Left ventricle myocardium superior (tissue), 1 donor: ENCODE measurements at regions not wholly inside any gene's neighbourhood (a gene's known extent, or its start where the extent isn't known, plus 50 kb on each side); places are given as distances from the start of the nearest gene placed in this dataset.
"Not testable (repeated sequence)": the region's sequence is repeated elsewhere in the genome, so short reads cannot be mapped to it uniquely, and the experiment has no call there.

Source experiments
- ATAC-seq: fragments of 200-7000 bp; cut with Tn5 transposase; one replicate; pipeline ENCODE4 v1.9.1; 2020; ENCODE audit warnings: mild to moderate bottlenecking, moderate library complexity
- DNase-seq: peaks from one replicate; pipeline ENCODE4 v3.0.0-alpha.2; 2020
- intact Hi-C: fragments of 100-400 bp; cut with micrococcal nuclease; formaldehyde crosslinking; loops from one replicate; pipeline ENCODE4 v1.11.0; 2022
- donor health status: DM: no; HTN: yes; CAD: no; lungs with severe emphysema.

DNA sequence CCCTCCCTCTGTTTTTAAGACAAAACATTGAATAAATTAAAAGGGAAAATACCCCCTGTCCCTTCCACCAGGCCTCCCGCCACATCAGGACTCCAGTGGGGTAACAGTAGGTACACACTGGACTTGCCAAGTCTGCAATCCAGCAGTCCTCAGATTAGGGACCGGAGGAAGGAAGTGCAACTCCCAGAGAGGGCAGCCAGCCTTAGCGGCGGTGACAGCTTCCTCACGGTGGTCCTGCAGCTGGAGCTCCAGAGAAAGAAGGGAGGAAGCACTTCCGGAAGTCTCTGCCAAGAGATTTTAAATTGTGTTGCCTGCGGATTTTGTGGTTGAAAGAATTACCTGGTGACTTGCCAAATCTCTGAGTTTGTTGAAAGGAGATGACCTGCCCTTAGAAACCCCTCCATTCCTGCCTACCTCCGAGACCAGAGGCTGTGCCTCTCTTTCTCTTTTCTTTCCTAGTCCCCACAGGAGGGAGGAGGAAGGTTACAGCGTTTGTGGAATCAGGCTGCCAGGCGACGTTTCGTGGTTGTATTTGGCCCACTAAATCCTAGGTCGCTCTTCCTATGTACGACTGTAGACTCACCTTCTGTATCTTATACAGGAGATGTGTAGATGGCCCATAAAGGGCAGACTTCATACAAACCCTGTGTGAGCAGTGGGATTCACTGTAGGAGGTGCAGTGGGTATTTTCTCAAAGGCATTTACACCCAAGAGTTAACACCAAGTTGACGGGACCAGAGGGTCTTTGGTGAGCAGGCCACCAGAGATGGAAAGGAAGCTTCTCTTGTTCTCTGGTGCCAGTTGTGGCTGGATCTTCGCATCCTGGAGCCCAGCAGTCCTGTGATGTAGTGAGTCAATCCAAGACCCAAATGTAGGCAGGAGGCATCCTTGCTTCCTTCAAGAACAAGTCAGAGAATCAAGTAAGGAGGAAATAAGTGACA, 77.9 kb downstream of the INSIG1 start:
- intact Hi-C loops = no loop called here
- DNase-seq (peak; percentile 1), ATAC-seq (no peak)

DNA sequence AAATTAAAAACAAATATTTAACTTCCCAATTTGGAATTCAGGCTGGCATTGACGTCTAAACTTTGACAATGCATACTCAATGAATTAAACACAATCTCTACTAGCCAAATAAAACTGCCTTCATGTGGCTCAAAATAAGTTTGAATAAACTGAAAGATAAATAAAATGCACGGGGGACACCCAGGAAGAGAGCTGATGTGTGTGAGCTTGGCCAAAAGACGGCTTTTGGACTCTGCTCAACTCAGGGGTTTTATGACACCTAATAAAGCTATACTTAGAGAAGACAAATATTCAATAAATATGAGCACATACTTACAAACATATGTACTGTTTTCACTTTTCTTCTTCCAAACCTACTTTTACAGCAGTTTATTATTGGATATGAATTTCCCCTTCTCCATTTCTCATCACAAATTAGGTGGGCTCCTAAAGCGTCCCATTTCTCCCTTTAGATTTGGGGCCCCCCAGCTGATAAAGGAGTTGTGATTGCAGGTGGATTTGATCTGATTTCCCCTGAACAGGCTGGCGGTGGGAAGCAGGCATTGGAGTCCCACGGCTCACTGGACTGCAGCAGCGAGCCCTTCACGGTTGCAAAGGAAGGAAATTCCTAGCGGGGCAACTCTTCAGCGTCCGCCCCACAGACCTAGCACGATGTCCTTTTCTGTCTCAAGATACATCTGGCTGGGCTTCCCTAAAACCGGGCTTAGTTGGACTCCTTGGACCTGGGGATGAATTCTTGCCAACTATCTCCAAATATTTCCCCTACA, 79.6 kb downstream of the INSIG1 start:
- intact Hi-C loops = no loop called here
- no peak for ATAC-seq
- DNase-seq = peak; percentile 5

DNA sequence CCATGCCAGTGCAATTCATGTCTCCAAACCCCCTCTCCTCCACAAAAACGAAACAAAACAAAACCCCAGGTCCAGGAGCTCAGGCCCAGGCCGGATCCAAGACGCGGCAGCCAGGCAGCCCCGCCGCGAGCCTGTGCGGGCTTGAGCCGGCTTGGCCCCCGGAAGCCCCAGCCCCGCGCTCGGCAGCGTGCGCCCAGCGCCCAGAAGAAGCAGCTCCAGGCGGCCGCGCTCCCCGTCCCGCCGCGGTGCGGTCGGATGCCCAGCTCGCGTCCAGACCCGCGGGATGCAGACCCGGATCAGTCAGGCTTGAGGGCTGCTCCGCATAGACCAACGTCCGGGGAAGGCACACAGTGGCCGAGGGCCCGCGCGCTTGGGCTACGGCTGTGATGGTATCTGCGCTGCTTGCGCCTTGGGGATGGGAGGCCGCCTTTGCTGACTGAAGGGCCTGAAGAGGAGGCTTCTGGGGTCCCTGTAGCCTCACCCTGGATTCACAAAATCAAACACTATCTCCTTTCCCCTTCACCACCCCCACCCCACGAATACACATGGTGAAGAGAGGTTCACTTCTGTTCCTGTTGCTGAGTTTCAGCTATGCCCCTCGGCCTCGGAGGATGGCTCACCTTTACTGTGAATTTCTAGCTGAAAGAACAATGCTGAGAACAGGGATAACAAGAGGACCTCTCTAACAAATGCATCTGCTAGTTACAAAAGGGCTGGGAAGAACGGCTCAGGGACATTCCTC, 79.9 kb upstream of the EN2 start:
- ATAC-seq (peak; percentile 71), DNase-seq (peak; percentile 45)
- intact Hi-C loops = no loop called here

DNA sequence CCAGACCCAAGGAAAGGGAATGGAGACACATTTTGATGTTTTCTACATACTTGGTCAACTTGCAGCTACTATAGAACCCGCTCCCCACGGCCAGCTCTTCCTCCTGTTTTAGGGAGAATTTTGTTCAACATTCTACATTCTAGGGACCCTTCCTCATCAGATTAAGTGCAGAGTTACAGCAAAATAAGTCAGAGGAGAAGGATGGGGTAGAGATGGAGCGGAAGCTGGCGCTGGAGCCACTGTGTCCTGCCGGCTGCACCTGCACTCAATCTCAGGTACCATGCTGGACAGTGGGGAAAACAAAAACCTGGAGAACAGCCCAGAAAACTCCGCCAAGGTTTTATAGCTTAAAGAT, 79.4 kb upstream of the EN2 start:
- ATAC-seq (no peak), DNase-seq (no peak)
- intact Hi-C loops = no loop called here

DNA sequence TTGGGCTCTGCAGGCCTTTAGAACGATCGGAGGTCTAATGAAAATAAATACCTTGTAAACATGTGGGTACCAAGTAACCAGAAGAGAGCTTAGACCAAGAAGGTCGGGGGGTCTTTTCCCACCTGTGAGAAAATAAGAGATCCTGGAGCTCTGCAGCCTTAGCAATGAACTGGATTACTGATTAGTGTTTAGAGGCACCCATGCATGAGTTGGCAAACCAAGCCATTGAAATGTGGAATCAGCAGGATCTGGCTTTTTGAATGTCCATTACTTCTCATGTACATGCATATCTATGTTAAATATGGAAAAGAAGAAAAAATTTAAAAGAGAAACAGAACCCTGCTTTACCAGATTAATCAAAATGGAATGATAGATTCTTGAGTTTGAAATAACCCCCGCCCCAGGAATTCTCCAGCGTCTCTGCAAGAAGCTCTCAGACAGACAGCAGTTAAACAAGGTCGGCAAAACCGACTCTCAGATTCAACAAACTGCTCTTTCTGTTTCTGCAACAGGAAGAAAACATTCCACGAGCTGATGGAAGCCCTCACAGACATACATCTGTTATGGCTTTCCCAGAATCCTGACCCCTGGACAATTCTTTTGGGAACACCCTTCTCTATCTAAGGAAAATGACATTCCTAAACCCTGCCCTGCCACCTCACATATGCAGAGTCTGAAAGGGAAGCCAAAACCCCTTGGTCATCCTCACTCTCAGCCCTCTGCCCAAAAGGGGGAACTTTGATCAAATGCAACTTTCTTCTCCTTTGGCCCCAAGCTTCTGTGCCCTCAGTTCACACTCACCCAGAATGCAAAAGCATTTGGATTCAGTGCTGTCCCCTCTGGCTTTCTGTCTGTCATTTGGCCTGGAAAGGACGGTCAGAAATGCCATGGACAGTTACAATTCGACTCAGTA, 78.7 kb upstream of the EN2 start:
- ATAC-seq (no peak), DNase-seq (no peak)
- intact Hi-C loops = no loop called here

DNA sequence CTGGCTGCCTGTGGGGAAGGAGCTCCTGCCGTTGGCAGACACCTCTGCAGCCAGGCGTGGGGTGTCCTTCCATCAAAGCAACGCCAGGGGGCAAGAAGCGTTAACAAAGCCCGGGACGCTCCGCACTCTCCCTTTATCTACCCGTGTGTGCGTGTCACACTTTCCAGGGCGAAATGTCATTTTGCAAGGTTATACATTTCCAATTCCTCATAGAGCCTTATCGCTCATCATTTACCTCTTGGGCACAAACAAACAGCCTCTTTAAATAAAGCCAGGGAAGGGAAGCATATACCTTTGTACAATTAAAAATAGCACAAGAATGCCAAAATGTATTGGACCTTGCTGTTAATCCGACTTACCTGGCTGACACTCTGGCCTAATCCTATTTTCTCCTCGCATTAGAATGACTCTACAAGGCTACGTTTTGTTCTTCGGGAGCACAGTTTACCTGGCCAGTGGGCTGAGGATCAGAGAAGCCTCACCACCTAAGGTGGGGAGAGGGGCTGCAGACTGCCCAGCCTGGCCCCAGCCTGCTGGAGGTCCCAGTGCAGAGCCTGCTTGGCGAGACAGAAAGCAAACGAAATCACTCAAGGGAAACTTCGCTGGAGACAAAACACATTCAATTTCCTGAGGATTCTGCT, 77.6 kb upstream of the EN2 start:
- ATAC-seq (peak; percentile 83), DNase-seq (peak; percentile 77)
- intact Hi-C loops = no loop called here

DNA sequence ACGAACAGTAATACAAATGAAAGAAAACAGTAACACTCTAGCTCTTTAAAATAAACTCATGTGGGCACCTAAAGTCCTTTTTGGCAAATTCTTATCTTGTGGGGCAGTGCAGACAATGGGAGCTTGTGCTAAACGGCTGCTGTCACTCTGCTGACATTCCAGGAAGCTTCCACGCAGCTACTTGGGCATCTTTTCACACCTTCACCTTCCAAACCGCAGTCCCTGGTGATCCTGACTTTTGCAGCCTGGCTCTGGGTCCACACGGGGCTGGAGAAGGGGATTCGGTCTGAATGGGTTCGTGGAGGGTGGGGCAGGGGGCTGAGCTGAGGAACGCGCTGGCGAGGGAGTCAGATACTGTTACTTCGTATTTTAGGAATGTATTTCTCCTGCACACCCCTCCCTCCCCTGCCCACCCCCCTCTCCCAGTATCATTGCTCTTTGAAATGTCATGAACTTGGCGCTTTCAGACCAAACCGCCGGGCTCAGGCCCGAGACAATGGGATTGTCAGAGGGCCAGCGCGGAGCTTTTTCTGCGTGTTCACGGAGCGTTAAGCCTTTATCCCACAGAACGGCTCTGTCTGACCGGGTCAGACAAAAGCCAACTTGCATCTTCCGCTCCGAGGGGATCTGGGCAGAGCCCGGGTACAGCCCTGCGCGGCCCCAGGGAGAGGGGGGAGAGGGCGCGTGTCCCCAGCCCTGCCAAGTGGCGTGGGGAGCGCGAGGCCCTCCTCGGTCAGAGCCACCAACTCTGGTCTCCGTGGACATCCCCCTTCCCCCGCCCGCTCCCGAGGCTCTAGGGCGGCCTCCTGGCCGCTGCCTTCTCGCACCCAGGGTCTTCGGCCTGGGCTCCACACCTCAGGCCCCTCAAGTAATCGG, 76.7 kb upstream of the EN2 start:
- ATAC-seq (no peak), DNase-seq (peak; percentile 14)
- intact Hi-C loops = no loop called here

DNA sequence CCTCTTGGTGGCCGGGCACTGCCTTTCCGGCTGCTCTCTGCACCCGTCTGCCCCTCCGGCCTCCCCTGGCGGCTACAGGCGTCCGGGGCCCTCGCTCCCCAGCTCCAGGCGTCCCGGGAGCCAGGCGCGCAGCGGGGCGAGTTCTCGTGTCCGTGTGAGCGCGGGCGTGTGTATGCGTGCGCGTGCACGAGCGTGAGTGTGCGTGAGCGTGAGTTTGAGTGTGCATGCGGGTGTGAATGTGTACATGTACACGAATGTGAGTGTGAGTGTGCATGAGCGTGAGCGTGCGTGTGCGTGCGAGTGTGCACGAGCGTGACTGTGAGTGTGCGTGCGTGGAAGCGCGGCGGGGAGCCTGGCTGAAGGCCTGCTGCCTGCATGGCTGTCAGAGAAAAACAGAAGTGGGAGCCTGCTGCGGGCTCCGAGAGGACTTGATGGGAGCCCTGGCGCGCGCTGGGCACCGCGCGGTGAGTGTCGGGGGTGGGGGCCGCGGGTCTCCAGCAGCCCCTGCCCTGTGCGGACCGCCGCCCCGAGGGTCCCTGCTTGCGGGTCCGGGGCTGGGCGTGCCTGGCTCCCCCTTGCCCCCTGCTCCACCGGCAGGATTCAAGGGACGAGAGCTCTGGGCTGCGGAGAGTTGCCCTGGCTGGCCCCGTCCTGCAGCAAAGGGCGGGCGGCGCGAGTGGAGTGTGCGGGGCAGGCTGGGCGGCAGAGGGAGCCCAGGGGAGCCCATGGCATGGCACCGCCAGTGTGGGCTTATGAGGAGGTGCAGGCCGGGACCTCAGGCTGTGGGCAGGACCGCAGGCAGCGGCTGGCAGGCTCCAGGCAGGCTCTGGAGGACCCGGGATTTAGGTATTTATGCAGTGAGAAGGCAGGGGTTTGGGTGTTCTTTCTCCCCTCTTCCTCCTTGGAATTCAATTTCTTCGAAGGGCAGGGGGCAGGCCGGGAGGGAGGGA, 75.8 kb upstream of the EN2 start:
- intact Hi-C loops = no loop called here
- ATAC-seq = peak; percentile 27
- DNase-seq = peak; percentile 30

DNA sequence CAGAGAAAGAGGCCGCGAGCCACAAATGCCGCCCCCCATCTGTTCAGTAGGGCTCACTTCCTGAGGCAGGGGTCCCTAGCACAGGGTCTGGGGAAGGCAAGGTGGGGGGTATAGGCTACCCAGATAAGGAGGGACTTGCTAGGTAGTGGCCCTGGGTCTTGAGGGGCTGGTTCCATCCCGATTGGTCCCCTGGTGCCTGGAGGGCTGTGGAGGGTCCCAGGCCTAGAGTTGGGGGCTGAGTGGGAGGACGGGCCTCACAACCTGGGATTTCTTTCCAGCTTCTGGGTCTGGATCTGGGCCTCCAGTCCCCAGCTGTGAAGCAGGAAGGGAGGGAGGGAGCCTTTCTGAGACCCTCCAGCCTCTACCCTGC, 75.1 kb upstream of the EN2 start:
- DNase-seq = no peak
- ATAC-seq = no peak

DNA sequence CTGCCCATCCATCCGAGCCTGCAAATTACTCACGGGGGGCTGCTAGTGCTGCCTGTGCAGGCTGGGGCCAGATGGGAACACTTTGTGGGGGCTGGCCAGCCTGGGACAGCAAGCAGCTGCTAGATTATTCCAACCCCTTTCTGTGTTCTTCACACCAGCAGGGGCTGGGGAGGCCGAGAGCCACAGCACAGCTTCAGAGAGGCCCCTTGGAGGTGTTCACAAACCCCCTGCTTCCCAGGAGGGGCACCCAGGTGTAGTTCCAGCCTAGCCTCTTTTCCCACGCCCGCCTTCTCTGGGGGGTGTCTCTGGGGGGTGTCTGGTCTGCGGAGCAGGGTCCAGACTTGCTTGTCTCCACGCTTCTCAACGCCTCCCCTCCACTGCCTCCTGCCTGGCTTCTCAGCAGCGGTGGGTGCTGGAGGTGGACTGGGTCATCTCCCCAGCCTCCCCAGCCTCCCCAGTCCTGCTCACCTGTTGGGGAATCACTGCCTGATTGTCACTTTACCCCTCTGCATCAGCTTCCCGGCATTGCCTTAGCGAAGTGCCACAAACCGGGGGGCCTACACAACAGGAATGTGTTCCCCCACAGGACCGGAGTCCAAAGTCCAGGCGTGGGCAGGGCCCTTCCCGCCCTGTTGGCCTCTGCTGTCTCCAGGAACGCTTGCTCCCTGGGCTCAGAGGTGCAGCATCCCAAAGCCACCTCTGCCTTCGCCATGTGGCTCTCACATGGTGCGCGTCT, 74.0 kb upstream of the EN2 start:
- ATAC-seq = no peak

More for the DNA sequence above, 75.1 kb upstream of the EN2 start:
- intact Hi-C loops = no loop called here

DNA sequence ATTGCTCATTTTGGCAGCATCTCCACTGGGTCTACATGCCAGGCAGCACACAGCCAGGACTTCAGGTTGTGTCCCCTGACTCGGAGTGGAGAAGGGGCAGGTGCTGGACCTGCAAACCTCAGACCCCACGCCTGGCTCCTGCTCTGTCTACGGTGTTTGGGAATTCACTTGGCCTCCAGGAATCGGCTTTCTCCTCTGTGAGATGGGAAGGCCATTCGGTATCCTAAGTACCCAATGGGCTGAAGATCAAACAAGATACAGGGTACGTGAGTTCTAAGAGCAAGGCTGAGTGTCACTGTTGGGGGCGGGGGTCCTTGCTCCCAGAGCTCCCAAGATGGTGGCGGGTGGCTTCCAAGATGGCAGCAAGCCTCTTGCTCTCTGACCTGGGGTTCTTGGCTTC, 73.2 kb upstream of the EN2 start:
- intact Hi-C loops = no loop called here

More for the DNA sequence above, 74.0 kb upstream of the EN2 start:
- intact Hi-C loops = no loop called here
- DNase-seq = peak; percentile 6

DNA sequence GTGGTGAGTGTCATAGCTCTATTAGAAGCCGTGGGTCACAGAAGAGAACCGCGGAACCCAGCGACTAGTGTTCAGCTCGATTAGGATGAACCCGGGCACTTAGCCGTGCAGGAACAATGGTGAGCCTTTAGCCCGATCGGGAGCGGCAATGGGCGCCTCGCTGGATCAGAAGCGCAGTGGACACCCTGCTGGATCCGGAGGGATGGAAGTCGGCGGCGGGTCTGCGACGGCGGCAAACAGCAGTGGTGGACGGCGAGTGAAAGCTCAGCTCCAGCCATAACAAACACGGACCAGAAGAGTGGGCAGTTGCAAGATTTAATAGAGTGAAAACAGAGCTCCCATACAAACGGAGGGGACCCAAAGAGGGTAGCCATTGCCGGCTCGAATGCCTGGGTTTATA, 72.7 kb upstream of the EN2 start:
- DNase-seq, ATAC-seq, intact Hi-C loops: not testable (repeated sequence)

More for the DNA sequence above, 73.2 kb upstream of the EN2 start:
- ATAC-seq = no peak
- DNase-seq = peak; percentile 3

DNA sequence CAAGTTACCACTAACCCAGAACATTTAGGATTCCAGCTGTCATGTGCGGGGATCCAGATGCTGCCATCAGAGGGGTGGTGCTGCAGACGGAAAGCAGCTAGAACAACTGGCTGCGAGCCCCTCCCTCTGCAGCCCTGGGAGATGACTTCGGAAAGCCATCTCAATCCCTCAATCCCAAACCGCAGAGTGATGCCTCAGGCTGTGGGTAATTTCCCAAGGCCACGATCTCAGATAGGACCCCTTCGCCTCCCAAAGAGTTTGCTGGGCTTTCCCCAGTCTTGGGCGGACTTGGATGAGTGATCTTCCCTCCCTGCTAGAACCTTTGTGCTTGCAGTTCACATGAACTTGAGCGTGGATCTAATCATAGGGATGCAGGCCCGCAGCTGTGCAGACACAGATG, 71.3 kb upstream of the EN2 start:
- ATAC-seq (no peak), DNase-seq (no peak)
- intact Hi-C loops = no loop called here

DNA sequence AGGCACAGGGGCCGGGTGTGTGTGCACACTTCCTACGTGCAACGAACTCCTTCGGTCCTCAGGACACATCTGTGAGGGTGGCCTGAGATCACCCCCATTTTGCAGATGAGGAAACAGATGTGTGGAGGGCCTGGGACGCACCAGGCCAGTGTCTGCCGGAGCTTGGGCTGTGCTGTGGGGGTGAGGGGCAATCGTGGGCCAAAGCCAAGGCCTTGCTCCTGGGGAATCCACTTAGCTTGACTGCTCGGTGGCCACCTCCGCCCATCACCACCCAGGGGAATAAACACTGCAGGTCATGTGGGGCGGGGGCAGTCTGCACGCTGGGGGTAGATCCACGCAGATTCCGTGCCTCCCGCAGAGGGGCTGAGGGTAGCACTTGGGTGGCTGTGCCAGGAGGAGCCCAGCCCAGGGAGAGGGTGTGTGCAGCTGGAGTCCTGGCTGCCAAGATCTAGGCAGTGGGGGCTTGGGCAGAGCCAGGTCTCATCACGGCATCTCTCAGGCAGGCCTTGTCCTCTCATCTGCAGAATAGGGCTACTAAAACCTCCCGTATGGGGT, 70.8 kb upstream of the EN2 start:
- DNase-seq (no peak), ATAC-seq (no peak)
- intact Hi-C loops = no loop called here

DNA sequence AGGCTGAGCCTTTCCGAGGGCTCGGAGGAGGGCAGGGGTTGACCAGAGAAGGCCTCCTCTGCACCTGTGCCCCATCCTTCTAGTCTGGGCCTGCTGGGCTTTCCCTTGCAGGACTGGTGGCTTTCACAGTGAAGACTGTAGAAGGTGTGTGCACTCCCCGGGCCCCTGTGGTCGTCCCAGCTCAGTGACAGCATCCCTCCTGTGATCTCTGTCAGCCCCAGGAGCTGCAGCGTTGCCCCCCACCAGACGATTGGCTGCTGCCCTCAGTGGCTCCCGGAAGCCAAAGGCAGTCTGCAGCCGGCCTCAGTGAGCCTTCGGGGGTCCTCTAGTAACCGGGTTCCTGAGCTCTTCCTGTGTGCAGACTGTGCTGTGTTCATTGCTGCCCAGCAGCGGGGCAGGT, 69.4 kb upstream of the EN2 start:
- ATAC-seq (no peak), DNase-seq (no peak)
- intact Hi-C loops = no loop called here
